OCI-LY7 (cell line): ENCODE measurements at regions not wholly inside any gene's neighbourhood (a gene's known extent, or its start where the extent isn't known, plus 50 kb on each side); places are given as distances from the start of the nearest gene placed in this dataset.

Experiments
- EZH2phosphoT487 ChIP-seq: fragments of 200-600 bp; sonication (generic); IDR thresholded peaks from 2 replicates; pipeline ENCODE4 v1.6.1; 2018; ENCODE audit warnings: low read depth, borderline replicate concordance, mild to moderate bottlenecking, mixed run types, antibody characterized with exemption, low read length, moderate library complexity, mixed read lengths
- TF ChIP-seq, protein P1 (sequence below): fragments of 200-600 bp; sonication (generic); conservative IDR thresholded peaks from 2 replicates; pipeline ENCODE4 v1.5.1; 2014; ENCODE audit warnings: mild to moderate bottlenecking, antibody characterized with exemption, low read length, moderate library complexity, mixed read lengths

DNA sequence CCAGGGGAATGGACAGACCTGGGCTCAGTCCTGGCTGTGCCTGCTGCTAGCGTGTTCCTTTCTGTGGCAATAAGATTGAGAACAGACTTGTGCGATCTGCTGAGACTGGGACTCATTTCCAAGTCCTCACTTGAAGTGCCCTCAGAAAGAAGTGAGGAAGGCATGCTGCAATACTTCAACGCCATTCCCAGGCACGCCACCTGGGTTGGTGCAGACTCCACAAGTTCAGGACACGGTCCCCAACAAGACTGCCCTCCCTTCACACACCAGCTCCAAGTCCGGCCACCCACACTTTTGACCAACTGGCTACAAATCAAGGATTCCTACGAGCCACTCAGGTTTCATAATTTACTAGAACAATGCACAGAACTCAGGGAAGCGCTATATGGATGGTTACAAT is 391.8 kb upstream of the SULF2 start:
- TF ChIP-seq, protein P1, sequence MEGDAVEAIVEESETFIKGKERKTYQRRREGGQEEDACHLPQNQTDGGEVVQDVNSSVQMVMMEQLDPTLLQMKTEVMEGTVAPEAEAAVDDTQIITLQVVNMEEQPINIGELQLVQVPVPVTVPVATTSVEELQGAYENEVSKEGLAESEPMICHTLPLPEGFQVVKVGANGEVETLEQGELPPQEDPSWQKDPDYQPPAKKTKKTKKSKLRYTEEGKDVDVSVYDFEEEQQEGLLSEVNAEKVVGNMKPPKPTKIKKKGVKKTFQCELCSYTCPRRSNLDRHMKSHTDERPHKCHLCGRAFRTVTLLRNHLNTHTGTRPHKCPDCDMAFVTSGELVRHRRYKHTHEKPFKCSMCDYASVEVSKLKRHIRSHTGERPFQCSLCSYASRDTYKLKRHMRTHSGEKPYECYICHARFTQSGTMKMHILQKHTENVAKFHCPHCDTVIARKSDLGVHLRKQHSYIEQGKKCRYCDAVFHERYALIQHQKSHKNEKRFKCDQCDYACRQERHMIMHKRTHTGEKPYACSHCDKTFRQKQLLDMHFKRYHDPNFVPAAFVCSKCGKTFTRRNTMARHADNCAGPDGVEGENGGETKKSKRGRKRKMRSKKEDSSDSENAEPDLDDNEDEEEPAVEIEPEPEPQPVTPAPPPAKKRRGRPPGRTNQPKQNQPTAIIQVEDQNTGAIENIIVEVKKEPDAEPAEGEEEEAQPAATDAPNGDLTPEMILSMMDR = no peak
- no peak for TF ChIP-seq EZH2phosphoT487
